Activated naive CD4-positive, alpha-beta T cell treated with anti-CD3 and anti-CD28 coated beads, Interleukin-2, amount 50 U/mL, for 16 hours (primary cell): ENCODE measurements at regions not wholly inside any gene's neighbourhood (a gene's known extent, or its start where the extent isn't known, plus 50 kb on each side); places are given as distances from the start of the nearest gene placed in this dataset.

Experiments
- DNase-seq: peaks from one replicate; pipeline ENCODE4 v3.0.0-alpha.2; 2020

GRCh38 chr2:133816037-133816436 is 247.8 kb upstream of the NCKAP5 start:
- DNase-seq = no peak

GRCh38 chr2:133817680-133818566 is 249.7 kb upstream of the NCKAP5 start:
- DNase-seq = no peak

GRCh38 chr2:133818661-133819060 is 250.4 kb upstream of the NCKAP5 start:
- no peak for DNase-seq

- no peak for DNase-seq
Observed at GRCh38 chr2:133819906-133820305, 251.6 kb upstream of the NCKAP5 start.

GRCh38 chr2:133821107-133821760 is 253.0 kb upstream of the NCKAP5 start:
- DNase-seq = no peak

GRCh38 chr2:133822517-133823225 is 254.4 kb upstream of the NCKAP5 start:
- no peak for DNase-seq

GRCh38 chr2:133823226-133823550 is 254.9 kb upstream of the NCKAP5 start:
- no peak for DNase-seq

- no peak for DNase-seq
Observed at GRCh38 chr2:133824869-133825268, 256.6 kb upstream of the NCKAP5 start.

- DNase-seq = no peak
Observed at GRCh38 chr2:133825778-133826177, 257.5 kb upstream of the NCKAP5 start.

GRCh38 chr2:133828913-133829312 is 260.6 kb upstream of the NCKAP5 start:
- no peak for DNase-seq

GRCh38 chr2:133829450-133830020 is 261.3 kb upstream of the NCKAP5 start:
- no peak for DNase-seq

GRCh38 chr2:133833746-133834145 is 265.5 kb upstream of the NCKAP5 start:
- DNase-seq = no peak

- DNase-seq = no peak
Observed at GRCh38 chr2:133835821-133836619, 267.8 kb upstream of the NCKAP5 start.

GRCh38 chr2:133836691-133837345 is 268.6 kb upstream of the NCKAP5 start:
- no peak for DNase-seq

GRCh38 chr2:133837441-133838094 is 269.3 kb upstream of the NCKAP5 start:
- DNase-seq = no peak

- no peak for DNase-seq
Observed at GRCh38 chr2:133838642-133839365, 270.5 kb upstream of the NCKAP5 start.

GRCh38 chr2:133839677-133840076 is 271.4 kb upstream of the NCKAP5 start:
- no peak for DNase-seq

GRCh38 chr2:133840761-133841160 is 272.5 kb upstream of the NCKAP5 start:
- no peak for DNase-seq

- no peak for DNase-seq
Observed at GRCh38 chr2:133841900-133842299, 273.6 kb upstream of the NCKAP5 start.

- no peak for DNase-seq
Observed at GRCh38 chr2:133842446-133842845, 274.2 kb upstream of the NCKAP5 start.

GRCh38 chr2:133843091-133843490 is 274.8 kb upstream of the NCKAP5 start:
- DNase-seq = no peak
